ENCODE measurements at regions not wholly inside any gene's neighbourhood (a gene's known extent, or its start where the extent isn't known, plus 50 kb on each side); places are given as distances from the start of the nearest gene placed in this dataset.

- no peak for TF ChIP-seq POLR2AphosphoS5 (IDR thresholded peaks at IDR 0.05; ENCODE audit: low read depth)
- no peak for TF ChIP-seq CTCF (IDR thresholded peaks at IDR 0.05; ENCODE audit: insufficient read depth, low read length)
- TF ChIP-seq REST (IDR thresholded peaks at IDR 0.05; ENCODE audit: insufficient replicate concordance, low read depth): no peak
These were observed 71.0 kb upstream of the ACP3 start for GRCh38 chr3:132246212-132246611.
